IPS-20b (cell line): ENCODE measurements at regions not wholly inside any gene's neighbourhood (a gene's known extent, or its start where the extent isn't known, plus 50 kb on each side); places are given as distances from the start of the nearest gene placed in this dataset.
"Not testable (repeated sequence)": the region's sequence is repeated elsewhere in the genome, so short reads cannot be mapped to it uniquely, and the experiment has no call there.

Experiments used
- H3K27ac ChIP-seq: one replicate; pipeline ENCODE4 v1.5.1; 2013; ENCODE audit warnings: low read length
- H3K27me3 ChIP-seq: 2 replicates; pipeline ENCODE4 v1.6.1; 2013; ENCODE audit warnings: mild to moderate bottlenecking, low read length, inconsistent platforms; ENCODE audit not compliant: insufficient read depth
- H3K36me3 ChIP-seq: 2 replicates; pipeline ENCODE4 v1.6.1; 2013; ENCODE audit warnings: low read depth, mild to moderate bottlenecking, inconsistent platforms, low read length, moderate library complexity; ENCODE audit not compliant: insufficient read depth
- H3K4me1 ChIP-seq: 2 replicates; pipeline ENCODE4 v1.6.1; 2013; ENCODE audit warnings: mild to moderate bottlenecking, control low read depth, inconsistent platforms, low read length, moderate library complexity; ENCODE audit not compliant: insufficient read depth
- H3K4me3 ChIP-seq: 2 replicates; pipeline ENCODE4 v1.5.1; 2013; ENCODE audit warnings: mild to moderate bottlenecking, low read length, inconsistent platforms
- H3K9ac ChIP-seq: 2 replicates; pipeline ENCODE4 v1.6.1; 2013; ENCODE audit warnings: low read depth, mild to moderate bottlenecking, inconsistent platforms, low read length, moderate library complexity
- H3K9me3 ChIP-seq: 2 replicates; pipeline ENCODE4 v1.6.1; 2013; ENCODE audit warnings: mild to moderate bottlenecking, low read depth, low read length, inconsistent platforms; ENCODE audit not compliant: insufficient read depth

- Histone ChIP-seq H3K27me3 (no peaks in the 10 kb centered on the region), H3K9ac (no peak overlapping the region), H3K4me1 (peaks cover 5% of the 10 kb centered on the region), H3K4me3 (no peak overlapping the region), H3K36me3 (no peaks in the 10 kb centered on the region), H3K27ac (no peak overlapping the region), H3K9me3 (no peaks in the 10 kb centered on the region)
Observed at GRCh38 chr12:5096241-5096924, 52.7 kb downstream of the KCNA5 start.

GRCh38 chr12:5097786-5098185 lies 54.1 kb downstream of the KCNA5 start:
- H3K27me3 ChIP-seq = no peaks in the 10 kb centered on the region
- H3K9ac ChIP-seq = no peak overlapping the region
- H3K27ac ChIP-seq = no peak overlapping the region
- no peak overlapping the region for H3K4me3 ChIP-seq
- no peaks in the 10 kb centered on the region for H3K36me3 ChIP-seq
- H3K9me3 ChIP-seq = no peaks in the 10 kb centered on the region
- H3K4me1 ChIP-seq = peaks cover 5% of the 10 kb centered on the region

- H3K4me1 ChIP-seq = peaks cover 5% of the 10 kb centered on the region
- no peak overlapping the region for H3K9ac ChIP-seq
- no peaks in the 10 kb centered on the region for H3K27me3 ChIP-seq
- no peak overlapping the region for H3K4me3 ChIP-seq
- no peaks in the 10 kb centered on the region for H3K36me3 ChIP-seq
- H3K27ac ChIP-seq = no peak overlapping the region
- no peaks in the 10 kb centered on the region for H3K9me3 ChIP-seq
Observed at GRCh38 chr12:5099136-5099535, 55.5 kb downstream of the KCNA5 start.

GRCh38 chr12:5099591-5099990 lies 55.9 kb downstream of the KCNA5 start:
- H3K4me3 ChIP-seq = no peak overlapping the region
- no peaks in the 10 kb centered on the region for H3K9me3 ChIP-seq
- H3K27ac ChIP-seq = no peak overlapping the region
- H3K4me1 ChIP-seq = peaks cover 2% of the 10 kb centered on the region
- H3K9ac ChIP-seq = no peak overlapping the region
- no peaks in the 10 kb centered on the region for H3K36me3 ChIP-seq
- no peaks in the 10 kb centered on the region for H3K27me3 ChIP-seq

GRCh38 chr12:5101686-5102085 lies 58.0 kb downstream of the KCNA5 start:
- Histone ChIP-seq H3K27me3 (no peaks in the 10 kb centered on the region), H3K27ac (no peak overlapping the region)

GRCh38 chr12:5102261-5102789 lies 58.6 kb downstream of the KCNA5 start:
- Histone ChIP-seq H3K4me1 (no peaks in the 10 kb centered on the region), H3K9me3 (no peaks in the 10 kb centered on the region; the same call in 1 of the 2 replicates), H3K36me3 (no peaks in the 10 kb centered on the region), H3K27ac (no peak overlapping the region), H3K9ac (no peak overlapping the region), H3K4me3 (no peak overlapping the region), H3K27me3 (no peaks in the 10 kb centered on the region)

More at GRCh38 chr12:5101686-5102085, 58.0 kb downstream of the KCNA5 start:
- H3K9me3 ChIP-seq = no peaks in the 10 kb centered on the region; the same call in 1 of the 2 replicates
- H3K9ac ChIP-seq = no peak overlapping the region
- H3K36me3 ChIP-seq = no peaks in the 10 kb centered on the region
- no peak overlapping the region for H3K4me3 ChIP-seq
- H3K4me1 ChIP-seq = no peaks in the 10 kb centered on the region

GRCh38 chr12:5102806-5103205 lies 59.1 kb downstream of the KCNA5 start:
- Histone ChIP-seq H3K4me1 (no peaks in the 10 kb centered on the region), H3K27me3 (no peaks in the 10 kb centered on the region), H3K9me3 (no peaks in the 10 kb centered on the region; the same call in 1 of the 2 replicates), H3K27ac (no peak overlapping the region), H3K9ac (no peak overlapping the region), H3K36me3 (no peaks in the 10 kb centered on the region), H3K4me3 (no peak overlapping the region)

- Histone ChIP-seq H3K27ac (no peak overlapping the region), H3K4me3 (no peak overlapping the region), H3K36me3 (no peaks in the 10 kb centered on the region), H3K9ac (no peak overlapping the region), H3K4me1 (no peaks in the 10 kb centered on the region), H3K9me3 (no peaks in the 10 kb centered on the region; the same call in 1 of the 2 replicates), H3K27me3 (no peaks in the 10 kb centered on the region)
Observed at GRCh38 chr12:5110345-5110744, 66.7 kb downstream of the KCNA5 start.

GRCh38 chr12:5114436-5114835 lies 70.8 kb downstream of the KCNA5 start:
- H3K27ac ChIP-seq = no peak overlapping the region
- no peak overlapping the region for H3K4me3 ChIP-seq
- no peaks in the 10 kb centered on the region for H3K4me1 ChIP-seq
- no peaks in the 10 kb centered on the region for H3K36me3 ChIP-seq
- no peaks in the 10 kb centered on the region; the same call in 1 of the 2 replicates for H3K9me3 ChIP-seq
- H3K9ac ChIP-seq = no peak overlapping the region
- H3K27me3 ChIP-seq = no peaks in the 10 kb centered on the region

GRCh38 chr12:5121784-5122183 lies 78.1 kb downstream of the KCNA5 start:
- H3K27me3 ChIP-seq, H3K36me3 ChIP-seq, H3K27ac ChIP-seq, H3K9ac ChIP-seq, H3K4me1 ChIP-seq, H3K4me3 ChIP-seq, H3K9me3 ChIP-seq: not testable (repeated sequence)

- Histone ChIP-seq H3K9ac (peak overlapping the region; percentile 58; the same call in 1 of the 2 replicates), H3K4me3 (peak overlapping the region; percentile 48)
- not testable (repeated sequence) for H3K27me3 ChIP-seq, H3K36me3 ChIP-seq, H3K4me1 ChIP-seq, H3K27ac ChIP-seq, H3K9me3 ChIP-seq
Observed at GRCh38 chr12:5122256-5122831, 78.7 kb downstream of the KCNA5 start.

GRCh38 chr12:5123921-5124320 lies 80.2 kb downstream of the KCNA5 start:
- H3K36me3 ChIP-seq = no peaks in the 10 kb centered on the region; the same call in 1 of the 2 replicates
- H3K4me1 ChIP-seq = no peaks in the 10 kb centered on the region
- no peak overlapping the region for H3K9ac ChIP-seq
- H3K27me3 ChIP-seq = no peaks in the 10 kb centered on the region
- no peak overlapping the region for H3K4me3 ChIP-seq
- no peaks in the 10 kb centered on the region for H3K9me3 ChIP-seq
- H3K27ac ChIP-seq = no peak overlapping the region
